Esophagus (tissue), 2 donors: ENCODE measurements at regions not wholly inside any gene's neighbourhood (a gene's known extent, or its start where the extent isn't known, plus 50 kb on each side); places are given as distances from the start of the nearest gene placed in this dataset.

Experiments
- H3K27ac ChIP-seq, 2 donors: one replicate each; pipeline ENCODE4 v1.5.1; 2013; ENCODE audit warnings: low read depth in 2 of 2, mild to moderate bottlenecking in 2 of 2, inconsistent platforms in 1 of 2, low read length in 1 of 2, moderate library complexity in 1 of 2
- H3K27me3 ChIP-seq, 2 donors: one replicate each; pipeline ENCODE4 v1.6.1; 2013; ENCODE audit warnings: low read length in 2 of 2, control low read depth in 1 of 2, mild to moderate bottlenecking in 1 of 2; ENCODE audit not compliant: insufficient read depth in 2 of 2, control insufficient read depth in 1 of 2
- H3K36me3 ChIP-seq, 2 donors: one replicate each; pipeline ENCODE4 v1.6.1; 2013; ENCODE audit warnings: low read length in 1 of 2; ENCODE audit not compliant: control insufficient read depth in 2 of 2, insufficient read depth in 2 of 2
- H3K4me1 ChIP-seq, 2 donors: one replicate each; pipeline ENCODE4 v1.6.1; 2013; ENCODE audit warnings: low read length in 1 of 2; ENCODE audit not compliant: control insufficient read depth in 2 of 2, insufficient read depth in 2 of 2
- H3K4me3 ChIP-seq, 2 donors: one replicate each; pipeline ENCODE4 v1.5.1; 2013; ENCODE audit warnings: low read length in 2 of 2, mild to moderate bottlenecking in 2 of 2, low read depth in 1 of 2, moderate library complexity in 1 of 2
- H3K9me3 ChIP-seq, 2 donors: one replicate each; pipeline ENCODE4 v1.6.1; 2013; ENCODE audit warnings: mild to moderate bottlenecking in 2 of 2, low read depth in 1 of 2, low read length in 1 of 2, moderate library complexity in 1 of 2; ENCODE audit not compliant: control insufficient read depth in 2 of 2, insufficient read depth in 1 of 2
- WGBS, 2 donors: extraction: QIAGEN DNeasy Blood & Tissue Kit; methylation state at CpG; one replicate each; pipeline ENCODE4 v1.1.7; 2013; 5-methylcytosine and 5-hydroxymethylcytosine counted together
- donor health status: healthy with polysubstance abuse.
- donor health status: Bipolar disorder and iron deficiency.

- WGBS, 2 donors: 55 to 62% methylated on average over 12 of the region's 12 CpGs
- H3K36me3 ChIP-seq: no peaks in the 10 kb centered on the region
- H3K4me1 ChIP-seq: peaks cover 0 to 6% of the 10 kb centered on the region in 2 donors
- no peak overlapping the region for H3K4me3 ChIP-seq
- peaks cover 0 to 5% of the 10 kb centered on the region in 2 donors for H3K9me3 ChIP-seq
- no peak overlapping the region for H3K27ac ChIP-seq
- H3K27me3 ChIP-seq: peaks cover 0 to 15% of the 10 kb centered on the region in 2 donors
These were observed 60.5 kb upstream of the BHLHE23 start for GRCh38 chr20:63067266-63067635.

- no peak overlapping the region for H3K27ac ChIP-seq
- peaks cover 0 to 10% of the 10 kb centered on the region in 2 donors for H3K27me3 ChIP-seq
- peaks cover 0 to 6% of the 10 kb centered on the region in 2 donors for H3K9me3 ChIP-seq
- peaks cover 0 to 2% of the 10 kb centered on the region in 2 donors for H3K4me1 ChIP-seq
- H3K4me3 ChIP-seq: no peak overlapping the region
- 65 to 70% methylated on average over 23 of the region's 23 CpGs for WGBS, 2 donors
- no peaks in the 10 kb centered on the region for H3K36me3 ChIP-seq
These were observed 59.9 kb upstream of the BHLHE23 start for GRCh38 chr20:63066506-63067265.

- H3K36me3 ChIP-seq: no peaks in the 10 kb centered on the region
- WGBS, 2 donors: 78 to 79% methylated on average over 16 of the region's 16 CpGs
- no peak overlapping the region for H3K4me3 ChIP-seq
- H3K4me1 ChIP-seq: no peaks in the 10 kb centered on the region
- peaks cover 0 to 11% of the 10 kb centered on the region in 2 donors for H3K9me3 ChIP-seq
- no peak overlapping the region for H3K27ac ChIP-seq
- H3K27me3 ChIP-seq: peaks cover 0 to 2% of the 10 kb centered on the region in 2 donors
These were observed 59.1 kb upstream of the BHLHE23 start for GRCh38 chr20:63065911-63066310.

DNA sequence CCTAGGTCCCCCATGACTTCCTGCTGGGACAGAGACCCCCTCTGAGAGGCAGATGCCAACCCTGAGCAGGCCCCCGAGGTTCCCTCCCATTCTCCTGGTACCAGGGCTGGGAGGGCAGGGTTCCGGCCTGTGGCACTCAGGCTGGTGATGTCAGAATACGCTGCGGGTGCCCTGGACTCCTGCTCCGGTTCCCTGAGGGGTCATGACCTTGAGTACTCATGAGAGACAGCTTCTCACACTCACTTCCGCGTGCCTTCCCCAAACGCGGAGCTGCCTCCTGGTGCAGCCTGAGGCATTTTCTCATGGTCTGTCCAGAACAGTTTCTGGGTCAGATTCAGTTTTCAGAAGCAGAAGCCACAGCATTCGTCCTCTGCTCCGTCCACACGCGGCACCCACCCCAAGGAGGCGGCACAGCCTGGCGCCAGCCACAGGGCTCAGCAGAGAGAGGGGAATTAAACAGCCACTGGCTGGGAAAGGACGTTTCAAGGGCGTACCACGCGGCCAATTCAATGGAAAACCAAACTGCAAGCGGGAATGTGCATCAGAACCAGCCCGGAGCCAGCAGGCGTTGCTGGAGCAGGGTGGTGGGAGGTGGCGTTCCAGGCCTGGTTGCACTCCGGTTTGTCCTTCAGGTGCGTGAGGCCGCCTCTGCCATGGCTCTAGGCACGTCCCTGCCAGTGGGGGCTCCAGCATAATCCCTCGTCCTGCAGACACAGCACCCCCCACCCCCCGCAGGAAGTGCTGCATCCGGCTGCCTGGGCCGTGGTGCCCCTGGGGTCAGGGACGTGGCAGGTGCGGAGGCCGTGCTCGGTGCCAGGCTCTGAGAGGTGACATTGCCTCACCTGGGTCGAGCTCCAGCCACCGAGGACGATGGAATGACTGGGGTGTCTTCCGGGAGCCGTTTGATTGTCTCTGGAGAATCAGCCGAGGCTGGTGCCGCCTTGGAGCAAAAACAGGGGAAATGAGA is 58.3 kb upstream of the BHLHE23 start:
- WGBS, 2 donors: 59 to 69% methylated on average over 42 of the region's 42 CpGs
- H3K4me1 ChIP-seq: no peaks in the 10 kb centered on the region
- peaks cover 0 to 11% of the 10 kb centered on the region in 2 donors for H3K9me3 ChIP-seq
- no peak overlapping the region for H3K4me3 ChIP-seq
- no peak overlapping the region for H3K27ac ChIP-seq
- H3K36me3 ChIP-seq: no peaks in the 10 kb centered on the region
- no peaks in the 10 kb centered on the region for H3K27me3 ChIP-seq

GRCh38 chr20:63064310-63064709 is 57.5 kb upstream of the BHLHE23 start:
- Histone ChIP-seq H3K4me3 (no peak overlapping the region), H3K4me1 (no peaks in the 10 kb centered on the region), H3K27me3 (no peaks in the 10 kb centered on the region), H3K27ac (no peak overlapping the region), H3K36me3 (no peaks in the 10 kb centered on the region), H3K9me3 (peaks cover 0 to 11% of the 10 kb centered on the region in 2 donors)
- WGBS, 2 donors: 79 to 85% methylated on average over 18 of the region's 18 CpGs

DNA sequence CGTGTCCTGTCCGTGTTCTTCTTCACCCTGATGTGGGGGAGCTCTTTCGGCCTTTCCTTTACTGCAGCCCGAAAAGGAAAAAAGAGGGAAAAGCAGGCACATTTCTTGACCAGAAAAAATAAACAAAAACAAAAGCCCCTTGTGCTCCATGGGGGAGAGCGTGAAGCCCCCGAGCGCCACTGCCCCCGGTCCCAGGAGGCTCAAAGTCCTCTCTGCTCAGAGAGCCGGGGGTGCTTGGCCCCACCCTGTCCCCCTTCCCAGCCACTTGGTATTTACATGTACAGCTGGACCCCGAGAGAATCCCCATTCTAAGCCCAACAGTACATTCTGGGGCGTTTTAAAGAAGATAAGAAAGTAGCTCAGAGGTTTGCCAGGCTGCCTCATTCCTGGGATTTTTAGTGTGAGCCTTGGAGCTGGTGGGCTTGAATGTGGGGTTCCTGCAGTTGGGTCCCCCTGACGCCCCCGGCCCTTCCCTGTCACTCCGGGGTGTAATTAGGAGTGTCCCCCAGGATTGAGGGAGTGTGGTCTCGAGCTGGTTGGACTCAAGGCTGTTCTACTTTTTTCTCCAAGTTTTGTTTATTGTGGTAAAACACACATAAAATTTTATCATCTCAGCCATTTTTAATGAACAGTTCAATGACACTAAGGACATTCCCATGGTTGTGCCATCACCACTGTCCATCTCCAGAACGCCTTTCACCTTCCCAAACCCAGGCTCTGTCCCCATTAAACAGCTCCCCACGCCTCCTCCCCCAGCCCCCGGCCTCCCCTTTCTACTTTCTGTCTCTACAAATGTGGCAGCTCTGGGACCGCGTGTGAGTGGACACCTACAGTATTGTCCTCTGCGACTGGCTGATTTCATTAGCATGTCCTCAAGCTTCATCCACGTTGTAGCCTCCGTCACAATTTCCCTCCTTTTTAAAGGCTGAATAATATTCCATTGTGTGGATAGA is 55.7 kb upstream of the BHLHE23 start:
- no peaks in the 10 kb centered on the region for H3K4me1 ChIP-seq
- no peaks in the 10 kb centered on the region for H3K27me3 ChIP-seq
- H3K4me3 ChIP-seq: no peak overlapping the region
- H3K36me3 ChIP-seq: no peaks in the 10 kb centered on the region
- H3K9me3 ChIP-seq: peaks cover 0 to 11% of the 10 kb centered on the region in 2 donors
- no peak overlapping the region for H3K27ac ChIP-seq
- 76 to 79% methylated on average over 23 of the region's 23 CpGs for WGBS, 2 donors

GRCh38 chr20:63061771-63062100 is 55.0 kb upstream of the BHLHE23 start:
- no peaks in the 10 kb centered on the region for H3K27me3 ChIP-seq

GRCh38 chr20:63061051-63061770 is 54.4 kb upstream of the BHLHE23 start:
- Histone ChIP-seq H3K4me1 (peaks cover 0 to 1% of the 10 kb centered on the region in 2 donors), H3K27ac (no peak overlapping the region), H3K9me3 (peaks cover 0 to 11% of the 10 kb centered on the region in 2 donors), H3K36me3 (no peaks in the 10 kb centered on the region), H3K27me3 (no peaks in the 10 kb centered on the region), H3K4me3 (no peak overlapping the region)
- 94 to 96% methylated on average over 29 of the region's 29 CpGs for WGBS, 2 donors

More at GRCh38 chr20:63061771-63062100, 55.0 kb upstream of the BHLHE23 start:
- WGBS, 2 donors: 94 to 95% methylated on average over 14 of the region's 14 CpGs
- Histone ChIP-seq H3K4me1 (no peaks in the 10 kb centered on the region), H3K9me3 (peaks cover 0 to 11% of the 10 kb centered on the region in 2 donors), H3K36me3 (no peaks in the 10 kb centered on the region), H3K27ac (no peak overlapping the region), H3K4me3 (no peak overlapping the region)
